ENCODE measurements at regions not wholly inside any gene's neighbourhood (a gene's known extent, or its start where the extent isn't known, plus 50 kb on each side); places are given as distances from the start of the nearest gene placed in this dataset.
"Not testable (repeated sequence)": the region's sequence is repeated elsewhere in the genome, so short reads cannot be mapped to it uniquely, and the experiment has no call there.

DNA sequence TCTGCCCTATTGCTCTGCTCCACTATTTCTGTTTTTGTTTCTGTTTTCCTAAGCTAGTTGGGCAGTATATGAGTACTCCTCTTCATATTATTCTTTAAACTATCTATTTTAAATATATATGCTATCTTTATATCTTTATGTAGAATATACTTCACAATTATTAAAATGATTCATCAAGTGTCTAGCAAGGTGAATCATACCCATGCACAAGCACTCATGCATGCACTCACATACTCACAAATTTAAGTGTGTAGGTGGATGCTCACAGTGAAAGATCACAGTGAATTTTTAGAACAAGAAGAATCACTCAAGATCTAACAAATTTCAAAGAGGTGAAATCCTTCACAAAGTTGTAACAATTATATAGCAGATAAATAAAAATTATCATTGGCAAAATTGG, 435.6 kb upstream of the SLITRK5 start:
- no peak for TF ChIP-seq CTCF (IDR thresholded peaks at IDR 0.05)
- H3K9ac ChIP-seq: no peak overlapping the region
- H2AFZ ChIP-seq: no peak overlapping the region
- H3K27ac ChIP-seq: no peak overlapping the region
- no peak overlapping the region for H3K4me2 ChIP-seq (ENCODE audit: low read length)
- no peaks in the 10 kb centered on the region for H3K79me2 ChIP-seq
- no peaks in the 10 kb centered on the region for H3K27me3 ChIP-seq (ENCODE audit: control insufficient read depth, insufficient read depth, low read length)
- no peaks in the 10 kb centered on the region for H3K9me3 ChIP-seq (ENCODE audit: control insufficient read depth, low read length)
- no peak overlapping the region for H3K4me3 ChIP-seq (ENCODE audit: low read depth, low read length)
- no peaks in the 10 kb centered on the region for H3K36me3 ChIP-seq (ENCODE audit: control insufficient read depth, insufficient read depth, low read length)
- H3K4me1 ChIP-seq: no peaks in the 10 kb centered on the region

DNA sequence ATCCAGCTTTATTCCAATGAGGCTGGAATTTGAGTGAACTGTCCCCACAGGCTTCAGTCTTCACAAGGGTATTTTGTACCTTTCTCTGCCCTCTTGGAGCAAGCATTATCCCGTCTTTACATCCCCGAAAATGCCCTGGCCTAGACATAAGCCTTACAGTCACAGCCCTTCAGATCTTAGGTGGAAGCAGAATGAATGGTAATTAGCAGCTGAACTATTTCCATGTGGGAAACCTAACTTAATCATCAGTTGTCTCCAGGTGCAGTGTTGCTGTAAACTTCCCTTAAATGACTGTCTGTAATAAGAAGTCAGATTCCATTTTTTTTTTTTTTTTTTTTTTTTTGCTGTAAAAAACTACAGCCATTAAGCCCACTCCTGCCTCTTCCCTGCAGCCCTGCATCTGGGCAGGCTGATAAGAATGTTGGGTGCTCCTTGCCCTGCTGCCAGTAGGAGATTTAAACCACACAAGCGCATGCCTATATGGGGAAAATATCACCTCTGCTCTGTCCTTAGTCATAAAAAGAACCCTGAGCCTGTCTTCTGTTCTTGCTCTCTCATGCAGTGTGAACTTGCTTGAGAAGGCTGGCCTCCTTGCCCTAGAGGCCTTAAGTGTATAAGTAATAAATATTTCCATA, 426.8 kb upstream of the SLITRK5 start:
- Histone ChIP-seq H3K9me3 (ENCODE audit: control insufficient read depth, low read length) (no peaks in the 10 kb centered on the region), H3K4me1 (no peaks in the 10 kb centered on the region), H3K9ac (no peak overlapping the region), H3K79me2 (no peaks in the 10 kb centered on the region), H3K4me2 (ENCODE audit: low read length) (no peak overlapping the region), H3K27me3 (ENCODE audit: control insufficient read depth, insufficient read depth, low read length) (no peaks in the 10 kb centered on the region), H3K36me3 (ENCODE audit: control insufficient read depth, insufficient read depth, low read length) (no peaks in the 10 kb centered on the region), H3K4me3 (ENCODE audit: low read depth, low read length) (no peak overlapping the region), H3K27ac (no peak overlapping the region), H2AFZ (no peak overlapping the region)
- no peak for TF ChIP-seq CTCF (IDR thresholded peaks at IDR 0.05)

GRCh38 chr13:87249847-87250246, 421.3 kb upstream of the SLITRK5 start:
- H3K4me2 ChIP-seq (ENCODE audit: low read length); H3K9me3 ChIP-seq (ENCODE audit: control insufficient read depth, low read length); H2AFZ ChIP-seq; H3K27ac ChIP-seq; H3K79me2 ChIP-seq; H3K4me3 ChIP-seq (ENCODE audit: low read depth, low read length); H3K4me1 ChIP-seq; H3K27me3 ChIP-seq (ENCODE audit: control insufficient read depth, insufficient read depth, low read length); H3K36me3 ChIP-seq (ENCODE audit: control insufficient read depth, insufficient read depth, low read length); H3K9ac ChIP-seq: not testable (repeated sequence)

DNA sequence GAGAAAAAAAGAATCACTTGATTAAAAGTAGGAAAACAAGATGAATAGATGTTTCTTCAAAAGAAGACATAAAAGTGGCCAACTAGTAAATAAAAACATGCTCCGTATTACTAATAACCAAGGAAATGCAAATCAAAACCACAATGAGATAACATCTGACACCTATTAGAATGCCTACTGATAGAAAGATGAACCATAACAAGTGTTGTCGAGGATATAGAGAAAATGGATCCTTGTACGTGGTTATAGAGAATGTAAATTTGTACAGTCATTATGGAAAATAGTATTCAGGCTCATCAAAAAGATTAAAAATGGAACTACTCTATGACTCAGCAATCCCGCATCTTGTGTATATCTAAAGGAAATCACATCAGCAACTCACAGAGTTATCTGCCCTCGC, 415.8 kb upstream of the SLITRK5 start:
- no peak overlapping the region for H3K9ac ChIP-seq
- H3K27ac ChIP-seq: no peak overlapping the region
- H3K36me3 ChIP-seq (ENCODE audit: control insufficient read depth, insufficient read depth, low read length): no peaks in the 10 kb centered on the region
- H3K9me3 ChIP-seq (ENCODE audit: control insufficient read depth, low read length): no peaks in the 10 kb centered on the region
- H3K27me3 ChIP-seq (ENCODE audit: control insufficient read depth, insufficient read depth, low read length): no peaks in the 10 kb centered on the region
- no peak overlapping the region for H2AFZ ChIP-seq
- no peak overlapping the region for H3K4me2 ChIP-seq (ENCODE audit: low read length)
- no peak for TF ChIP-seq CTCF (IDR thresholded peaks at IDR 0.05)
- H3K79me2 ChIP-seq: no peaks in the 10 kb centered on the region
- no peaks in the 10 kb centered on the region for H3K4me1 ChIP-seq
- H3K4me3 ChIP-seq (ENCODE audit: low read depth, low read length): no peak overlapping the region

GRCh38 chr13:87259479-87260083, 411.6 kb upstream of the SLITRK5 start:
- Histone ChIP-seq H3K27me3 (ENCODE audit: control insufficient read depth, insufficient read depth, low read length) (no peaks in the 10 kb centered on the region), H3K9ac (no peak overlapping the region), H3K4me1 (no peaks in the 10 kb centered on the region), H2AFZ (no peak overlapping the region), H3K79me2 (no peaks in the 10 kb centered on the region), H3K27ac (no peak overlapping the region), H3K4me3 (ENCODE audit: low read depth, low read length) (no peak overlapping the region), H3K9me3 (ENCODE audit: control insufficient read depth, low read length) (no peaks in the 10 kb centered on the region), H3K4me2 (ENCODE audit: low read length) (no peak overlapping the region), H3K36me3 (ENCODE audit: control insufficient read depth, insufficient read depth, low read length) (no peaks in the 10 kb centered on the region)
- no peak for TF ChIP-seq CTCF (IDR thresholded peaks at IDR 0.05)

All from parathyroid adenoma (tissue), 2 donors.